RWPE1 (cell line): ENCODE measurements at regions not wholly inside any gene's neighbourhood (a gene's known extent, or its start where the extent isn't known, plus 50 kb on each side); places are given as distances from the start of the nearest gene placed in this dataset.
A peak's percentile ranks its signal among the peaks of the same experiment; 100 is the strongest.

Experiments used
- CTCF ChIA-PET: fragments of 350-600 bp; sonication (Branson Sonifier 250); formaldehyde crosslinking; extraction: SDS; loops from one replicate; lab custom pipeline; 2021; lab: Yijun Ruan, JAX
- POLR2A ChIA-PET: fragments of 400-600 bp; formaldehyde crosslinking; extraction: SDS; loops from one replicate; lab custom pipeline; 2020; ENCODE audit warnings: antibody characterized with exemption; ENCODE audit not compliant: low non-redundant PET; lab: Yijun Ruan, JAX
- DNase-seq: peaks from one replicate; pipeline ENCODE4 v3.0.0; 2012; ENCODE audit warnings: low spot score
- H3K27ac ChIP-seq: fragments of 450-650 bp; 2 replicates; pipeline ENCODE4 v1.5.1; 2017
- CTCF ChIP-seq: fragments of 450-650 bp; conservative IDR thresholded peaks from 2 replicates; pipeline ENCODE4 v1.5.1; 2017; ENCODE audit warnings: low read depth, mild to moderate bottlenecking

- peak; percentile 98 for DNase-seq
- peak overlapping the region; percentile 89 for H3K27ac ChIP-seq
- no peak for TF ChIP-seq CTCF
- CTCF ChIA-PET, result interaction anchor here (0.6 to 1.7 kb wide), 3 partner anchors 50 to 439 kb away, joined by 4 to 5 read pairs (median 4); no protein-coding TSS in a partner anchor
- POLR2A ChIA-PET, result interaction anchor here (0.5 to 0.7 kb wide), 2 partner anchors 284 to 1382 kb away, joined by 3 read pairs; no protein-coding TSS in a partner anchor
These were observed 312.0 kb upstream of the ZMIZ1 start for GRCh38 chr10:78756604-78757343.

- DNase-seq, result peak; percentile 42
- POLR2A ChIA-PET, result interaction anchor here (0.5 to 0.7 kb wide), 3 partner anchors 17 to 1381 kb away, joined by 3 read pairs; no protein-coding TSS in a partner anchor
- no peak for TF ChIP-seq CTCF
- CTCF ChIA-PET, result interaction anchor here (0.6 kb wide), 1 partner anchor 51 kb away, joined by 4 read pairs; no protein-coding TSS in a partner anchor
- H3K27ac ChIP-seq, result peak overlapping the region; percentile 89
These were observed 311.3 kb upstream of the ZMIZ1 start for GRCh38 chr10:78757344-78757925.

- no peak for TF ChIP-seq CTCF
- CTCF ChIA-PET, result no interaction called here
- no peak for DNase-seq
- POLR2A ChIA-PET, result interaction anchor here (0.6 kb wide), 1 partner anchor 16 kb away, joined by 3 read pairs; no protein-coding TSS in a partner anchor
- peak overlapping the region; percentile 89 for H3K27ac ChIP-seq
These were observed 310.6 kb upstream of the ZMIZ1 start for GRCh38 chr10:78758176-78758575.

- ChIA-PET CTCF (interaction anchor here (1.1 kb wide), 1 partner anchor 20 kb away, joined by 3 read pairs; no protein-coding TSS in a partner anchor), POLR2A (no interaction called here)
- DNase-seq, result no peak
- no peak overlapping the region for H3K27ac ChIP-seq
- TF ChIP-seq CTCF, result no peak
These were observed 309.2 kb upstream of the ZMIZ1 start for GRCh38 chr10:78759456-78760120.

GRCh38 chr10:78760463-78761310, 308.1 kb upstream of the ZMIZ1 start:
- ChIA-PET POLR2A (no interaction called here), CTCF (no interaction called here)
- no peak overlapping the region for H3K27ac ChIP-seq
- TF ChIP-seq CTCF, result no peak
- no peak for DNase-seq
